ENCODE measurements at regions not wholly inside any gene's neighbourhood (a gene's known extent, or its start where the extent isn't known, plus 50 kb on each side); places are given as distances from the start of the nearest gene placed in this dataset.

- no peak for DNase-seq (ENCODE audit: extremely low read depth in 1 of 4, low spot score in 3 of 4)
- Histone ChIP-seq H3K9me3 (replicated peaks; ENCODE audit: control insufficient read depth, insufficient read depth, low read depth, low read length) (no peaks in the 10 kb centered on the region), H3K27me3 (ENCODE audit: control insufficient read depth in 2 of 2, insufficient read depth in 2 of 2, low read length in 2 of 2) (no peaks in the 10 kb centered on the region), H4K20me1 (replicated peaks; ENCODE audit: control insufficient read depth, insufficient read depth, low read length) (no peaks in the 10 kb centered on the region), H3K4me1 (replicated peaks in 1 of 2; ENCODE audit: control insufficient read depth in 2 of 2, insufficient read depth in 2 of 2, low read length in 2 of 2) (no peaks in the 10 kb centered on the region), H3K79me2 (ENCODE audit: control insufficient read depth, insufficient read depth, low read length) (no peaks in the 10 kb centered on the region), H3K9ac (ENCODE audit: insufficient read depth in 1 of 2, low read depth in 2 of 2, low read length in 2 of 2) (no peak overlapping the region), H3K36me3 (ENCODE audit: control insufficient read depth, insufficient read depth, low read length) (no peaks in the 10 kb centered on the region), H2AFZ (ENCODE audit: low read depth, low read length) (no peak overlapping the region), H3K4me3 (no peak overlapping the region), H3K9me1 (ENCODE audit: control insufficient read depth, insufficient read depth, low read length) (no peaks in the 10 kb centered on the region), H3K4me2 (ENCODE audit: insufficient read depth, low read length) (no peak overlapping the region), H3K27ac (ENCODE audit: extremely low read depth, low read depth, low read length) (no peak overlapping the region)
- no peak for FAIRE-seq
- no TSS peak for BruUV-seq (replicated peaks)
- ChIA-PET CTCF (ENCODE audit: low intra/inter-chr PET ratio) (no interaction called here), POLR2A (no interaction called here)
- in situ Hi-C loops (cut with MboI) (no loop called here), intact Hi-C loops (cut with micrococcal nuclease) (no loop called here)
- ATAC-seq, result no peak
- no peak for TF ChIP-seq TOE1 (IDR thresholded peaks at IDR 0.05; ENCODE audit: borderline replicate concordance)
- TF ChIP-seq TOE1 (CRISPR knock-in tag; IDR thresholded peaks at IDR 0.05; ENCODE audit: borderline replicate concordance, low read depth), result no peak
- no peak for TF ChIP-seq HNRNPH1 (optimal IDR thresholded peaks at IDR 0.05; ENCODE audit: low read depth, low read length)
- TF ChIP-seq CCAR2 (IDR thresholded peaks at IDR 0.05; ENCODE audit: low read depth, low read length), result no peak
- TF ChIP-seq HOXB6 (CRISPR knock-in tag; IDR thresholded peaks at IDR 0.05; ENCODE audit: borderline replicate concordance), result no peak
- TF ChIP-seq PKNOX1 (IDR thresholded peaks at IDR 0.05), result no peak
- no peak for TF ChIP-seq NCOA1 (IDR thresholded peaks at IDR 0.05; ENCODE audit: low read depth)
- TF ChIP-seq ASH1L (IDR thresholded peaks at IDR 0.05; ENCODE audit: borderline replicate concordance, low read depth, partially characterized antibody), result no peak
- no peak for TF ChIP-seq TFE3 (CRISPR knock-in tag; IDR thresholded peaks at IDR 0.05)
- no peak for TF ChIP-seq ZNF449 (CRISPR knock-in tag; IDR thresholded peaks at IDR 0.05)
- TF ChIP-seq GTF2B (IDR thresholded peaks at IDR 0.05; ENCODE audit: extremely low read depth, insufficient read length), result no peak
- no peak for TF ChIP-seq SMC3 (conservative IDR thresholded peaks at IDR 0.05; ENCODE audit: insufficient read depth, low read depth, low read length)
- no peak for TF ChIP-seq STAT6 (CRISPR knock-in tag; IDR thresholded peaks at IDR 0.05)
- no peak for TF ChIP-seq ZNF253 (CRISPR knock-in tag; conservative IDR thresholded peaks at IDR 0.05)
- no peak for TF ChIP-seq ETV6 (IDR thresholded peaks at IDR 0.05; ENCODE audit: borderline replicate concordance in 1 of 2, low read depth in 2 of 2, low read length in 1 of 2)
- no peak for TF ChIP-seq ETV6 (CRISPR knock-in tag; IDR thresholded peaks at IDR 0.05; ENCODE audit: borderline replicate concordance)
- TF ChIP-seq SRSF1 (IDR thresholded peaks at IDR 0.05; ENCODE audit: low read depth, low read length), result no peak
Observed at GRCh38 chr1:96562094-96562493, 159.5 kb upstream of the PTBP2 start.
